Occipital lobe (tissue), 1 donor: ENCODE measurements at regions not wholly inside any gene's neighbourhood (a gene's known extent, or its start where the extent isn't known, plus 50 kb on each side); places are given as distances from the start of the nearest gene placed in this dataset.

Experiments
- DNase-seq: peaks from one replicate; lab custom pipeline; 2025; lab: John Stamatoyannopoulos, UW

GRCh38 chr20:6884114-6884513, 116.6 kb downstream of the BMP2 start:
- DNase-seq: no peak

GRCh38 chr20:6886065-6886729, 118.7 kb downstream of the BMP2 start:
- no peak for DNase-seq

- no peak for DNase-seq
These were observed 120.5 kb downstream of the BMP2 start for GRCh38 chr20:6887966-6888365.

- DNase-seq: no peak
These were observed 121.4 kb downstream of the BMP2 start for GRCh38 chr20:6888736-6889395.

- DNase-seq: no peak
These were observed 125.2 kb downstream of the BMP2 start for GRCh38 chr20:6892724-6893123.

- DNase-seq: no peak
These were observed 131.4 kb downstream of the BMP2 start for GRCh38 chr20:6898928-6899327.

GRCh38 chr20:6906871-6907270, 139.4 kb downstream of the BMP2 start:
- DNase-seq: no peak

- DNase-seq: no peak
These were observed 141.2 kb downstream of the BMP2 start for GRCh38 chr20:6908673-6909072.

- DNase-seq: no peak
These were observed 142.1 kb downstream of the BMP2 start for GRCh38 chr20:6909608-6910007.

- no peak for DNase-seq
These were observed 147.5 kb downstream of the BMP2 start for GRCh38 chr20:6914986-6915385.

- no peak for DNase-seq
These were observed 149.5 kb downstream of the BMP2 start for GRCh38 chr20:6916938-6917337.

GRCh38 chr20:6919792-6920468, 152.4 kb downstream of the BMP2 start:
- no peak for DNase-seq

GRCh38 chr20:6920991-6921613, 153.6 kb downstream of the BMP2 start:
- DNase-seq: no peak

GRCh38 chr20:6921717-6922386, 154.4 kb downstream of the BMP2 start:
- DNase-seq: no peak

GRCh38 chr20:6924681-6925080, 157.2 kb downstream of the BMP2 start:
- DNase-seq: no peak

GRCh38 chr20:6925744-6926278, 158.3 kb downstream of the BMP2 start:
- DNase-seq: no peak

- no peak for DNase-seq
These were observed 172.6 kb downstream of the BMP2 start for GRCh38 chr20:6940048-6940447.

GRCh38 chr20:6940876-6941275, 173.4 kb downstream of the BMP2 start:
- DNase-seq: no peak

- DNase-seq: no peak
These were observed 174.1 kb downstream of the BMP2 start for GRCh38 chr20:6941571-6941970.

- DNase-seq: no peak
These were observed 174.8 kb downstream of the BMP2 start for GRCh38 chr20:6942266-6942665.

- no peak for DNase-seq
These were observed 176.8 kb downstream of the BMP2 start for GRCh38 chr20:6944292-6944691.

GRCh38 chr20:6953611-6954010, 186.1 kb downstream of the BMP2 start:
- no peak for DNase-seq
